HG02870 (cell line): ENCODE measurements at regions not wholly inside any gene's neighbourhood (a gene's known extent, or its start where the extent isn't known, plus 50 kb on each side); places are given as distances from the start of the nearest gene placed in this dataset.
"Not testable (repeated sequence)": the region's sequence is repeated elsewhere in the genome, so short reads cannot be mapped to it uniquely, and the experiment has no call there.

Experiments
- ATAC-seq: cut with Tn5 transposase; IDR thresholded peaks from one replicate; pipeline ENCODE4 v1.9.1; 2021; ENCODE audit warnings: mild to moderate bottlenecking, moderate library complexity; ENCODE audit not compliant: unreplicated experiment

- ATAC-seq: not testable (repeated sequence)
Observed at GRCh38 chr7:55743454-55743717, 119.2 kb downstream of the SEPTIN14 start.

DNA sequence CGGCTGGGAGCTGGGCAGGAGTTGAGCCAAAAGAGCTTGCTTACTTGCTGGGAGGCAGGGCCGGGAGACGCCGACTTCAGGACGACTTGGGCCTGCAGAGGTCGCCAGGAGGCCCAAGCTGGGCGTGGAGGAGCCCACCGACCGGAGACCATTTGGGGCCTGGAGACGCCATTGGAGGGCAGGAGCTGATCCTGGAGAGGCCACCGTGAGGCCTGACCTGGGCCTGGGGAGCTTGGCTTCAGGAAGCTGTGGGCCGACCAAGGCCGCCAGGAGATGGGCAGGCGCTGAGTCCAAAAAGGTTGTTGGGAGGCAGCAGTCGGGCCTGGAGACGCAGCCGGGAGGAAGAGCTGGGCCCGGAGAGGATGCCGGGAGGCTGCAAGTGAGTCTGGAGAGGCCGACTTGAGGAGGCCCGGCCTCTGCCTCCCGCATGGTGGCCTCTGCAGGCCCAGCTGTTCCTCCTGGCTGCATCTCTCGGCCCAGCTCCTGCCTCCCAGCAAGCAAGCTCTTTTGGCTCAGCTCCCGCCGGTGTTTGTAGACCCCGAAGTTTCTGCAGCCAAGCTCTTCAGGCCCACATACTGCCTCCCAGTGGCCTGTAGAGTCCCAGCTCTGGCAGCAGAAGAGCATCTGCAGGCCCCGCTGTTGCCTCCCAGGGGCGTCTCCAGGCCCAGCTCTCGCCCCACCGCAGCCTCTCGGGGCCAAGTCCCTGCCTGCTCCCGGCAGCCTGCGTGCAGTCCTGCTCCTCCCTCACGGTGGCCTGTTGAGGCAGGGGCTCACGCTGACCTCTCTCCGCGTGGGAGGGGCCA lies 119.7 kb downstream of the SEPTIN14 start:
- not testable (repeated sequence) for ATAC-seq

DNA sequence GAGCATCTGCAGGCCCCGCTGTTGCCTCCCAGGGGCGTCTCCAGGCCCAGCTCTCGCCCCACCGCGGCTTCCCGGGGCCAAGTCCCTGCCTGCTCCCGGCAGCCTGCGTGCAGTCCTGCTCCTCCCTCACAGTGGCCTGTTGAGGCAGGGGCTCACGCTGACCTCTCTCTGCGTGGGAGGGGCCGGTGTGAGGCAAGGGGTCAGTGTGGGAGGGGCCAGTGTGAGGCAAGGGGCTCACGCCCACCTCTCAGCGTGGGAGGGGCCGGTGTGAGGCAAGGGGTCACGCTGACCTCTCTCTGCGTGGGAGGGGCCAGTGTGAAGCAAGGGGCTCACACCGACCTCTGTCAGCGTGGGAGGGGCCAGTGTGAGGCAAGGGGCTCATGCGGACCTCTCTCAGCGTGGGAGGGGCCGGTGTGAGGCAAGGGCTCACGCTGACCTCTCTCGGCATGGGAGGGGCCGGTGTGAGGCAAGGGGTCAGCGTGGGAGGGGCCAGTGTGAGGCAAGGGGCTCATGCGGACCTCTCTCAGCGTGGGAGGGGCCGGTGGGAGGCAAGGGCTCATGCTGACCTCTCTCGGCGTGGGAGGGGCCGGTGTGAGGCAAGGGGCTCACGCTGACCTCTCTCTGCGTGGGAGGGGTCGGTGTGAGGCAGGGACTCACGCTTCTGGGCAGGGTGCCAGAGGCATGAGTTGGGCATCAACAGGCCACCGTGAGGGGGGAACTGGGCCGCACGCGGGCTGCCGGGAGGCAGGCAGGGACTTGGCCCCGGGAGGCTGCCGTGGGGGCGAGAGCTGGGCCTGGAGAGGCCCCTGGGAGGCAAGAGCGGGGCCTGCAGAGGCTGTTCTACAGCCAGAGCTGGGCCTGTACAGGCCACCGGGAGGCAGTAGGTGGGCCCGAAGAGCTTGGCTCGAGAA lies 120.6 kb downstream of the SEPTIN14 start:
- ATAC-seq: not testable (repeated sequence)

GRCh38 chr7:55740633-55741250 lies 121.8 kb downstream of the SEPTIN14 start:
- ATAC-seq: not testable (repeated sequence)

GRCh38 chr7:55740053-55740452 lies 122.5 kb downstream of the SEPTIN14 start:
- not testable (repeated sequence) for ATAC-seq

- ATAC-seq: not testable (repeated sequence)
Observed at GRCh38 chr7:55736641-55737221, 125.8 kb downstream of the SEPTIN14 start.

GRCh38 chr7:55733241-55734140 lies 129.1 kb downstream of the SEPTIN14 start:
- ATAC-seq: no peak

GRCh38 chr7:55731931-55732330 lies 130.6 kb downstream of the SEPTIN14 start:
- no peak for ATAC-seq

DNA sequence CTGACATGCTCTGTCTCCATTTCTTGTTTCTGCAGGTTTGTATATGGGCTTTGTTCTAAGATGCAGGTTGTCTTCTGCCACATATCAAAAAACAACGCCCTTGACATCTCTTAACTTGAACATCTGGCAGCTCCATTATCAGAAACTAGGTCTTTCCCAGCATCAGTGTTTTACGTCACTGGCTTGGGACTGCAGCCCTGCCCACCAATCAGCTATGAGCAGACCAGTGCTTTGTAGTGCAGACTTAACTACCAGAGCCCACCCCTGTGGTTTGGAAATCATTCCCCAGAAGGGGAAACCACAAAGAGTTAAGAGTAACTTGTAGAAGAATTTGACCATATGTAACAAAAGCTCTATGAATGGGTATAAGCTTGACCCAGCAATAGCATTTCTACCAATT lies 132.4 kb downstream of the SEPTIN14 start:
- ATAC-seq: no peak

DNA sequence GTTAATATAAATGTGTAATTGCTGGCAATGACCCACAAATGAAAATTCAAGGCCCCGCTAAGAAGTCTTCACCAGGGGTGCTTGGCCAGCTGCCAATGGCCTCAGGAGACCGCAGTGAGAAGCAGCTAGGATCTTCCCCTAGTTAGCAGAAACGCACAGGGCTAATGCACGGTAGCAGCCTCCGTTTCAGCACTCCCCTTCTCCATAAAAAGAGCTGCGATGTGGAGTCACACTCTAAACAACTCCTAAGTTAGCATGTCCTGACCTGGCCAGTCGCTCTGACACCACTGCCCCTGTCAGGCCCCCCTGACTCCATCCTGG lies 139.0 kb downstream of the SEPTIN14 start:
- no peak for ATAC-seq

GRCh38 chr7:55722874-55723620 lies 139.5 kb downstream of the SEPTIN14 start:
- ATAC-seq: peak; percentile 100

GRCh38 chr7:55721004-55721403 lies 141.5 kb downstream of the SEPTIN14 start:
- ATAC-seq: not testable (repeated sequence)

DNA sequence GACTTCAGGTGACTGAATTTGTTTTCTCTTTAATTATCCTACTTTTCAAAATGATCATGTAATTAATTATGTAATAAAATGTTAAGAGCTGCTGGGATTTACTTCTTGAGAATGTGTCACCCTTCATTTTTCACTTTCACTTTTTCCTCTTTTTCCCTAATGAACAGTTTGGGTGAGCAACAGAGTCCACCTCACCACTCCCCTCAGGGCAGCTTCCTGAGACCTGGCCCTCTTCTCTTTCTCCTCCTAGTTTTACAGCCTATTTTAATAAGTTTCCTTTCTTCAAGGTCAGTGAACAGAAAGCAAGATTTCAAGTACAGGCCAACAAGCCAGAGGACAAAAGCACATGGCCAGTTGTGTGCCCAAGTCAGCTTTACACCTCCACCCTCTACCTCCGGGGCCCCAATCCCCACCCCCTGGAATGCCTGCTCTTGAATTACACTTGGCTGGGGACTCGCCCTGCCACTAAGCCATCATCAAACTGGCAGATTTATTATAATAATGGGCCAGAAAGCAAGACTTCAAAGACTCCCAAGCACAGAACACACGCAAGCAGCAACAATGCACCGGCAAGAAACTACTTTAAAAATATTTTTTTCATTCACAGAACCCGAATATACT lies 143.1 kb upstream of the VOPP1 start:
- ATAC-seq: not testable (repeated sequence)

- not testable (repeated sequence) for ATAC-seq
Observed at GRCh38 chr7:55714370-55714769, 142.1 kb upstream of the VOPP1 start.

DNA sequence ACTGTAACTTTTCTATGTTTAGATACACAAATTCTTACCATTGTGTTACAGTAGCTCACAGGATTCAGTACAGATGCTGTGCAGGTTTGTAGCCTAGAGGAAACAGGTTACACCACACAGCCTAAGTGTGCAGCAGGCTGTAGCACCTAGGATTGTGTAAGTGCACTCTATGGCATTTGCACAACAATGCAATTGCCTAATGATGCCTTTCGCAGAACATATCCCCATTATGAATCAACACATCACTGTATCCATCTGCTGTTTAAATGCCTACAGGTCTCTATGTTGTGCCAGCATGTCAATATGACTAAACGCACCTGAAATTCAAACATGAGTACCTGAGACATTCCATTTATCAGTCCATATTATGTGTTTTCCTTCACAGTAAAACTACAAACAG lies 138.0 kb upstream of the VOPP1 start:
- not testable (repeated sequence) for ATAC-seq

DNA sequence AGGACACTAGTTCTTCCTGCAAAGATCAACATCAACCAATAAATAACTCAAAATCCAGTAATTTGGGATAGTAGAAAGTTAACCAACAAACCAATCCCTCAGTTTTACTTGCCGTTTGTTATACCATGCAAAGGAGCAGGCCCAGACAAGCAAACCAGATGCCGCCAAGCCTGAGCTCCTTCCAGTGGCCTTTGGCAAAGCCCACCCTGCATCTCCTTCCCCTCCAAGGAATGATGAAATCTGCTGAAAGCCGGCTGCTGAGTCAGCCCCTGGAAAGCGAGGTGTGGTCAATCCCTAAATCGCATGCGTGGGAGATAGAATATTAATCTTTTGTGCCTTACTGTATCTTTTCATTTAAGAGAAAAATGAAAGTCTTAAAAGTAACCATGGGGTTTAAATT lies 135.7 kb upstream of the VOPP1 start:
- ATAC-seq: not testable (repeated sequence)

DNA sequence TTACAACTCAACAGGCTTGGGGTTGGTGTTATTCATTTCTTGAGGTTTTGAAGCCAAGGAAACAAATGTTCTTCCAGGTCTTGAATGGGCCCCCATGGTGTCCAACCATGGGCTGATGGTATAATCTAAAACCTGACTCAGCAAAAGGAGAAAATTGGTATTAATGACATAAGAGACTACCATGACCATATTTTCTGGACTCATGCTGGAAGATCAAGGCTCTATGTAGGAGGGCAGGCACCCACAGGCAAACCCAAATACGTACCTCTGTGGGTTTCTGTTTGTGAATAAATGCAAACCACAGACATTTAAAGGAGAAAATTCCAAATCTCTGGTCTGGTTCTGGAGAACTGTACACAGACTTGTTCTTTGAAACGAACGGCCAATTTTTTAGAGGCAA lies 135.1 kb upstream of the VOPP1 start:
- ATAC-seq: not testable (repeated sequence)

GRCh38 chr7:55706451-55707195 lies 134.3 kb upstream of the VOPP1 start:
- ATAC-seq: not testable (repeated sequence)
